Cortex of kidney (tissue), 1 donor: ENCODE measurements at regions not wholly inside any gene's neighbourhood (a gene's known extent, or its start where the extent isn't known, plus 50 kb on each side); places are given as distances from the start of the nearest gene placed in this dataset.
"Not testable (repeated sequence)": the region's sequence is repeated elsewhere in the genome, so short reads cannot be mapped to it uniquely, and the experiment has no call there.

Source experiments
- DNase-seq: peaks from one replicate; lab custom pipeline; 2025; lab: John Stamatoyannopoulos, UW

GRCh38 chr21:15119486-15119885, 54.7 kb upstream of the NRIP1 start:
- DNase-seq: no peak

DNA sequence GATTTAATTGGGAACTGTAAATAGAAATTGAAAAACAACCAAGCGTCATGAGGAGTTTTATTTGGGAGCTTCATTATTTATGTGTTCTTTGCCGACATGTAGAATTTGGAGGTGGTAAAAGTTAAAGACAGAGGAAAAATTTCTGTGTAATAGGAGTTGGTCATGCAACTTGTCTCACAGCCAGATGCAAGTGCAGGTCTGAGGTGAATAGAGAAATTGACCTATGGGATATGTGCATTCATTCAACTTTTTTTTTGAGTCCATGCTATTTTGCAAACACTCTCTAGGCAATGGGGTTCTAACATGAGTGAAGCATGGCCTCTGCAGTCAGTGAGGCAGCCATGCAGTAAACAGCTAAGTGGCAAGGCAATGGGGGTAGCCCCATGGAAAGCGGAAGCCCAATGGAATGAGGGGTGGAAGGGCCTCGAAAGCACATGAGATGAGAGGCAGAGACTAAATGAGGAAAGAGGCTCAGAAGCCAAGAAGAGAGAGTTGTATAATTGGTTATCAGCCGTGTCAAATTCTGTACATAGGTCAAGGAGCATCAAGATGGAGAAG, 56.4 kb upstream of the NRIP1 start:
- no peak for DNase-seq

GRCh38 chr21:15121655-15122120, 56.9 kb upstream of the NRIP1 start:
- no peak for DNase-seq

GRCh38 chr21:15122241-15122640, 57.4 kb upstream of the NRIP1 start:
- no peak for DNase-seq

GRCh38 chr21:15124731-15125130, 59.9 kb upstream of the NRIP1 start:
- DNase-seq: no peak

- no peak for DNase-seq
Observed at GRCh38 chr21:15126948-15127347, 62.1 kb upstream of the NRIP1 start.

DNA sequence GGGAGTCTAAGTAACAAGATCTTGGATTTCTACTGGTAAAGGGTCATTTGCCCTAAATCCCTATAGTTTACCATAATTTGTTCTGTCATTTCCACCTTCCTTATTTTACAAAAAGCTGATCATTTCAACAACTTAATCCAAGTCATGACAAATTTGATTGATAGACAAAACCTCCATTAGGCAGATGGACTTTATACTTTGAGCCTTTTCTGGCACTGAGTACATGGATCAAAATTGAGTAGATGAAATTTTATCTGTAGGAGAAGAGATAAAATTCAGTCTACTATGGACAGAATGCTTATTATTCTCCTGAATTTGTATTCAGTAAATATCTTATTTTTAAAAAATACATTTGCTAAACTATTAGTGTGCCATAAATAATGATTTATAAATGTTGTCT, 62.6 kb upstream of the NRIP1 start:
- no peak for DNase-seq

- no peak for DNase-seq
Observed at GRCh38 chr21:15128267-15128666, 63.5 kb upstream of the NRIP1 start.

DNA sequence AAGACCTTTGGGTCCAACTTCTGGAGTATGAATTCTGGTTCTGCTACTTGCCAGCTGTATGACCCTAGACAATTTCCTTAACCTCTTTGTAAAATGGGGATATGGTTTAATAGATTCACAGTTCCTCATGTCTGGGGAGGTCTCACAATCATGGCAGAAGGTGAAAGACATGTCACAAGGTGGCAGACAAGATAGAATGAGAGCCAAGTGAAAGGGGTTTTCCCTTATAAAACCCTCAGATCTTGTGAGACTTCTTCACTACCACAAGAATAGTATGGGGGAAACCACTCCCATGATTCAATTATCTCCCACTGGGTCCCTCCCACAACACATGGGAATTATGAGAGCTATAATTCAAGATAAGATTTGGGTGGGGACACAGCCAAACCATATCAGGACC, 63.9 kb upstream of the NRIP1 start:
- DNase-seq: not testable (repeated sequence)

DNA sequence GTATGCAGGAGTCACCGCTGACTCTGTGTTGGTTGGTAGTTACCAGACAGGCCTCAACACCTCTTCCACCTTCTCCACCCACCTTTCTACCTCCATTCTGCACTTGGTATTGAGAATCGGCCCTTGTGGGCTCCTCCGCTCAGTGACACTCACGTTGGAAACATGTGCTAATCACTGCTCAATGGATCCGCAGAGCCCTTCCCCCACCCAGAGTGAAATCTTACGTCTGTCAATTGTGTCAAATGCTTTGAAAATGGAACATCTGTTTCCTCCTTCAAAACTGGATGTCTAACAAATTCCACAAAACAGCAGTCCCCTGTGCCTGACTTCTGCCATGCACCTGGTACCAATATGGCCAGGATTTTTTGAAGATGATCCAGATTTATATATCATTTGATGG, 65.5 kb upstream of the NRIP1 start:
- DNase-seq: no peak

- no peak for DNase-seq
Observed at GRCh38 chr21:15130751-15131150, 66.0 kb upstream of the NRIP1 start.

DNA sequence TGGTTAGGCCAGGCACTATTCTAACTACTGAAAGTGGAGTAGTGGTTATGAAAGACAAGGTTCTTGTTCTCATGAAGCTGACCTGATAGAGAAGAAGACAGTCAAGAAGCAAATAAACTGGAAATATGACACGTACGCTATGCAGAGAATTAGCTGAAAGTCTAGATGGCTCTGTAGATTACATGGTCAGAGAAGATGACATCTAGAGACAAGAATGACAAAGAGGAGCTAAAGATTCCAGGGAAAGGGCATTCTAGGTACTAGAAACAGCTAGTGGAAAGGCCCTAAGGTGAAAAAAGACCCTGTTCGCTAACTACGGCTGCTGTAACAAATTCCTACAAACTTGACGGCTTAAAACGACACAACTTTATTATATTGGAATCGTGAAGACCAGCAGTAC, 68.0 kb upstream of the NRIP1 start:
- no peak for DNase-seq

DNA sequence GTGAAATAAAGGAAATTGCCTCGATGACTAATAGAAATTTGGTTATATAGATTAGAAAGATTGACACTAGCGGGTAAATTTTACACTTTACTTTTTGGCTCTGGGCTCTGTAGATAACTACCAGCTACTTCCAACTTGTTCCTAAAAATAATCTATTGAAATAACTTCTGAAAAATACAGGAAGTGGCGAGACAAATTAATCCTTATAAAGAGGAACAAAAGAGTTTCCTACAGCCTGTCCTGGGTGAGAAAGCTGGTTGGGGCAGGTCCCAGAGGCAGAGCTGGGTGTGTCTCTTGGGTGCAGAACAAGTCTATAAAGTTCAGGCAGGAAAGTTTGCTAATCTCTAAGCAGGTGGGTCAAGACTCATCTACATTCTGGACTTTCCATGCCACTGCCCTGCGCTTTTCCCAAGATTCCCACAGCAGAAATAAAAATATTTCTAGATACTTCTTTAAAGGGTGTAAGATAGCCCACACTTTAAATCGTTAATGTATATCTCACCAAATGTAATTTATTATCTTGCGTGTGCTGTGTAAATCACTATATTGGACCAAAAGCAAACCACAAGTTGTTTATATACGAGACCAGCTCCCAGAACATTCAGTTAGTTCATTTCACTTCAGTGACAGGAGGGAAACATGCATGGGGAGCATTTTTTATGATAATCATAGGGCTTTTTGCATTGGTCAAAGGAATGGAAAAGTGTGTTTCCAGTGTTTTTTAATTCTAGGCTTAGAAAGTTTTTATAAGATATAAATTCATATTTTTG, 70.1 kb upstream of the NRIP1 start:
- no peak for DNase-seq

DNA sequence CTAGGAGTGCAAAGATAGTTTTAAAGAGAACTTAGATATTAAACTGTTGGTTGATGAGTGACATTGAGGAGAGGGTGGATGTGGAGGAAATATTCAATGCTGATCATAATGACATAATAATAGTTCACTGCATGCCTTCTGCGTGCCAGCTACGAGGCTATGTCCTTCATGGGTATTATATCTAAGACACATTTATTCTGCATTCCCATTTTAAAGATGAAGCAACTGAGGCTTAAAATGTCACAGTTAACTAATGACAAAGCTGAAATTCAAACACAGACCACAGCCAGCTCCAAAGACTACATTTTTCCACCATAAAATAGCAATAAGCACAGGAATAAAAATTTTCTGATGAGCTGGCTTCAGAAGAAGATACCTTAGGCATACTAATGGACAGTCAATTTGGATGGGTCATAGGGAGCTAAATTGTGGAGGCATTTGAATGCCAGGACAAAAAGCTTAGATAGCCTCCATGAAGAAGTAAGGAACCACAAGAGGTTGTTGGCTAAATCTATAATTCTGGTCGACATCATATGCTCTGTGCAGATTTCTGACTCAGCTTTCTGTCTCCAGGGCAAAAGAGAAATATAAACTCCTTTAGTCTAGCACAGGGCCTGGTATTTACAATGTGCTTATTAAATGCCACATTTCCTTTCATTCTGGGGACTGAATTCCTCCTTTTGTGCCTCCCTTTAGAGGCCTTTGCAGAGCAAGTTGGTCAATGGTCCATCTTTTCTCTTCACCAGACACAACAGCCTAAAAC, 71.2 kb upstream of the NRIP1 start:
- no peak for DNase-seq

- no peak for DNase-seq
Observed at GRCh38 chr21:15138490-15138889, 73.7 kb upstream of the NRIP1 start.

- DNase-seq: no peak
Observed at GRCh38 chr21:15139898-15140297, 75.1 kb upstream of the NRIP1 start.

GRCh38 chr21:15140321-15141019, 75.7 kb upstream of the NRIP1 start:
- no peak for DNase-seq

DNA sequence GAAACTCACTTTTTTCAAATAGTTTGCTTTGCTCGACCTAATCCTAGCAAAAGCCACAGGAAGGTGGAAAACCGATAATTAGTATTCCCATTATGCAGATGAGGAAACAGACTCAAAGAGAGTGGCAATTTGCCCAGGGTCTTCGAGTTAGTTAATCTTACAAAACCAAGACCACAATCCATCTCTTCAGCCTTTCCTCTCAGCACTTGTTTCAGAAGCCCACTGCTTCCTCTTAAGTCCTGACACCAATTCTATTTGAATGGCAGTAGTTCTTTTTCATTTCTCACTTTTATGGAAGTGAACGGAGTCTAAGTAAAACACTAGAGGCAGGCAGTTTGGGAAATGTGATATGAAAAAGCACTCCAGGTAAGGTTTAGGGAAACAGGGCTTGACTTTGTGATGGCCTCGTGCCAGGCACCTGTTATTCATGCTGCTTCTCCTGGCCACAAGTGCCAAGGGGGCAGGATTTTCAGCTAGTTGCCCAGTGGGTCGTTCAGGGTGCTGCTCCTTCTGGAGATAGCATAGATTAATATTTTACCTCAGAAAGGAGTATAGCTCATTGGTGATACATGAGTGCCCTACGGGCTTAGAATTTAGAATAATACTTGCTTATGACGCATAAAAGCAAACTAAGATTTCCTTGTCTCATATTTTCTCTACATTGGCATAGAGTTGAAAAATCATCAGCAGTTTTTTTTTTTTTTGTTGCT, 76.6 kb upstream of the NRIP1 start:
- no peak for DNase-seq

- no peak for DNase-seq
Observed at GRCh38 chr21:15144026-15144425, 79.2 kb upstream of the NRIP1 start.

DNA sequence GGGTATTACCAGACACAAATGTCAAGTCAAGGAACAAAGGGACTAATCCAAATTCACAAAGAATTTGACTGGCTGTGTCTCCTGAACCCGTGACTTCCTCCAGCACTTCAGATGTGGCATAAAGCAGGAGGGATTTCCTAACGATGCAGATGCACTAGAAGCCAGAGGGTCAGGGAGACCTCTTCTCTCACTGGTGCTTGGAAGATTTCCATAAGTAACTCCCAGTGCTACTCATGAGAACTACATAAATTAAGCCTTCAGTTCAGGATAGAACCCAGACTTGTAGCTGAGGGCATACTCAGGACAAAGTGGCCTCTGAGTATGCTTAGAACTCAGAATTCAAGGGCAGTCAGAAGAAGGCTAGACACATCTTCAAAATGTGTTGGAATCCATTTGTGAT, 83.6 kb upstream of the NRIP1 start:
- DNase-seq: no peak

DNA sequence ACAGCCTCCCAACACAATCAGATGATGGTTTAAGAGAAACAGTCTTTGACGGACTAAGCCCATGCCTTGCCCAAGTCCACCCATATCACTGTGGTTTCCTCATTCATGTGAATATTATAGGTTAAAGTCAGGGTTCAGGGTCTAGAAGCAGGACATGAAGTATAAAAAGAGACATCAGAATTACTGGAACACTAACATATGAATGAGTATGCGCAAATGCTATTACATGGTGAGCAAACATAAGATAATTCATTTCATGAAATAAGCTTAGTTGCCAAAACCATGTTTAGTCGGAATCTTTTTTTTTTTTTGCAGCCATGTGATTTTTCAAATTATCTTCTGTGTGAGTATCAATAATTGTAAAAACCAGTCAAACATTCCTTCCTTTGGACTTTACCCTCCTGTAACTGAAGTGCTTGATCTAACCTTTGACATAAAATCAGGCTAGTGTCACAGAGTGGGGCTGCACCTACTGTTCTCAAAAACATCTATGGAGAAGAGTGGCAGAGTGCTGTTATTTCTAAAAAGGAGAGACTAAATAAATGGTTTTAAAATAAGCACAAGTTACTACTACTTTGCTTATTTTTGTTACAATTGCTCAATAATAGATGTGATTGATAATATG, 84.9 kb upstream of the NRIP1 start:
- DNase-seq: no peak
